ENCODE measurements at regions not wholly inside any gene's neighbourhood (a gene's known extent, or its start where the extent isn't known, plus 50 kb on each side); places are given as distances from the start of the nearest gene placed in this dataset.

- TF ChIP-seq CTCF (IDR thresholded peaks at IDR 0.05; ENCODE audit: low read length) (no peak), EZH2 (IDR thresholded peaks at IDR 0.05; ENCODE audit: borderline replicate concordance, low read length) (no peak)
Measured at GRCh38 chr1:199038156-199038555, 399.3 kb downstream of the PTPRC start.

All from OCI-LY1 (cell line).